ENCODE measurements at regions not wholly inside any gene's neighbourhood (a gene's known extent, or its start where the extent isn't known, plus 50 kb on each side); places are given as distances from the start of the nearest gene placed in this dataset.
"Not testable (repeated sequence)": the region's sequence is repeated elsewhere in the genome, so short reads cannot be mapped to it uniquely, and the experiment has no call there.

DNA sequence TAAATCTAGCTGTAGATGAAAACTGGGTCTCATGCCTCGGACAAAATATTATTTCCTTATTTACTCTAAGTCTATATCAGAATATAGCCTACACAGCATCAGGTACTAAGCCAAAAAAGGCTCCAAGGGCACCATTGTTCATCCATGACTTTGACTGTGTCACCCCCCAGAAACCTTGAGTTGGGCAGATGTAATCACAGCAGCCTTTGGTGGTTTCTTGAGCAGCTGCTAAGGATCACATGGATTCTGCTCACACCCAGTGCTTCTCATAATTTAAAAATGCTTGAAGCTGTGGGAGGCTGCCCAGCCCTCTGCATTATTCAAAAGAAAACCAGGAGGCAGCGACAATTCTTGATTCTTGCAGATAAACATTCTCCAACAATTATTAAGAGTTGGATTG is 293.5 kb upstream of the PLGLB2 start:
- TF ChIP-seq RARB, GLIS3 (CRISPR knock-in tag; IDR thresholded peaks at IDR 0.05): not testable (repeated sequence)

Measured in SK-N-SH treated with all-trans-retinoic acid at 6 μM for 48 hours (cell line).